Lower leg skin (tissue), 3 donors: ENCODE measurements at regions not wholly inside any gene's neighbourhood (a gene's known extent, or its start where the extent isn't known, plus 50 kb on each side); places are given as distances from the start of the nearest gene placed in this dataset.

Experiments
- POLR2A ChIP-seq, 2 donors: fragments of 450-650 bp; IDR thresholded peaks; one replicate each; pipeline ENCODE4 v1.6.1; 2016 to 2017; ENCODE audit warnings: antibody characterized with exemption in 2 of 2, mild to moderate bottlenecking in 1 of 2, moderate library complexity in 1 of 2
- TF ChIP-seq, protein P1 (sequence below), 3 donors: fragments of 450-650 bp; IDR thresholded peaks; one replicate each; pipeline ENCODE4 v1.5.1; 2016; ENCODE audit warnings: antibody characterized with exemption in 3 of 3, mild to moderate bottlenecking in 3 of 3, moderate library complexity in 2 of 3

DNA sequence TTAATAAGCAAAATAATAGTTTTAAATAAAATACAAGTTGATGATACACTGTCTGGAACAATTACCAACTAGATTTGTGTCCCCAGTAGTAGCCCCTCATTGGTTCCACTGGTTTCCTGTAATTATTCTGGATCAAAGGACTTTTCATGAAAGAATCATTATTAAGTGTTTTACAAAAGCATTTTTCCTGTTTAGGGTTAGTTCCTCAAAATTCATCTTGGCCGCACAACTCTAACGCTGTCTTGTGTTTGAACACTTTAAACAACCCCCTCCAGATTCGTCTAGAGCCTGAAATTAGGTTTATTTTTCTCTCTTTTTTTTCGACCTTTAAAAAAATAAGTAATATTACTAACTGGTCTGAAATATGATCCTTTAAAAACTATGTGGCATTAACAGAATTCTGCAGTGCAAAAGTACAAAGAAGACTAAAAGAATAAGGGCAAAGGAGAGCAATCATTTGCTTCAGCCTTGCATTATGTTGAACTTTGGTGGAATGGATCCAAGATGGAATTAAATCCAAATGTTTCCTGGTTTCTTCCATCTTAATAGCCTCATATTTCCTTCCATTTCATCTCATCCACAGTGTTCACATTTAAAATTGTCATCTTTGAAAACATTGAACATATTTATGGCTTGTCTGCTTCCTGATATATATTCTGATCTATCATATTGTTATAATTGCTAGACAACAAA is 678.4 kb downstream of the IRS1 start:
- TF ChIP-seq POLR2A (IDR thresholded peaks at IDR 0.05), result no peak
- TF ChIP-seq, protein P1, sequence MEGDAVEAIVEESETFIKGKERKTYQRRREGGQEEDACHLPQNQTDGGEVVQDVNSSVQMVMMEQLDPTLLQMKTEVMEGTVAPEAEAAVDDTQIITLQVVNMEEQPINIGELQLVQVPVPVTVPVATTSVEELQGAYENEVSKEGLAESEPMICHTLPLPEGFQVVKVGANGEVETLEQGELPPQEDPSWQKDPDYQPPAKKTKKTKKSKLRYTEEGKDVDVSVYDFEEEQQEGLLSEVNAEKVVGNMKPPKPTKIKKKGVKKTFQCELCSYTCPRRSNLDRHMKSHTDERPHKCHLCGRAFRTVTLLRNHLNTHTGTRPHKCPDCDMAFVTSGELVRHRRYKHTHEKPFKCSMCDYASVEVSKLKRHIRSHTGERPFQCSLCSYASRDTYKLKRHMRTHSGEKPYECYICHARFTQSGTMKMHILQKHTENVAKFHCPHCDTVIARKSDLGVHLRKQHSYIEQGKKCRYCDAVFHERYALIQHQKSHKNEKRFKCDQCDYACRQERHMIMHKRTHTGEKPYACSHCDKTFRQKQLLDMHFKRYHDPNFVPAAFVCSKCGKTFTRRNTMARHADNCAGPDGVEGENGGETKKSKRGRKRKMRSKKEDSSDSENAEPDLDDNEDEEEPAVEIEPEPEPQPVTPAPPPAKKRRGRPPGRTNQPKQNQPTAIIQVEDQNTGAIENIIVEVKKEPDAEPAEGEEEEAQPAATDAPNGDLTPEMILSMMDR (IDR thresholded peaks at IDR 0.05), result no peak
